Endodermal cell (in vitro differentiated cells): ENCODE measurements at regions not wholly inside any gene's neighbourhood (a gene's known extent, or its start where the extent isn't known, plus 50 kb on each side); places are given as distances from the start of the nearest gene placed in this dataset.

Experiments used
- DNase-seq: peaks from one replicate; pipeline ENCODE4 v3.0.0-alpha.2; 2017
- H3K27ac ChIP-seq: 2 replicates; pipeline ENCODE4 v1.5.1; 2013; ENCODE audit warnings: mild to moderate bottlenecking, low read depth, low read length, moderate library complexity
- H3K27me3 ChIP-seq: 2 replicates; pipeline ENCODE4 v1.6.1; 2013; ENCODE audit warnings: mild to moderate bottlenecking, low read length, moderate library complexity; ENCODE audit not compliant: insufficient read depth, control insufficient read depth, poor library complexity, severe bottlenecking
- H3K36me3 ChIP-seq: 2 replicates; pipeline ENCODE4 v1.7.0; 2013; ENCODE audit warnings: mild to moderate bottlenecking, low read length, moderate library complexity; ENCODE audit not compliant: control insufficient read depth, insufficient read depth
- H3K4me1 ChIP-seq: one replicate; pipeline ENCODE4 v1.7.0; 2013; ENCODE audit warnings: low read length; ENCODE audit not compliant: control insufficient read depth, insufficient read depth
- H3K4me3 ChIP-seq: 2 replicates; pipeline ENCODE4 v1.5.1; 2013; ENCODE audit warnings: mild to moderate bottlenecking, low read length, moderate library complexity
- H3K9ac ChIP-seq: 2 replicates; pipeline ENCODE4 v1.6.1; 2013; ENCODE audit warnings: mild to moderate bottlenecking, low read length, moderate library complexity; ENCODE audit not compliant: poor library complexity, severe bottlenecking; ENCODE audit errors: extremely low read depth
- H3K9me3 ChIP-seq: 2 replicates; pipeline ENCODE4 v1.6.1; 2013; ENCODE audit warnings: mild to moderate bottlenecking, low read length, moderate library complexity; ENCODE audit not compliant: control insufficient read depth
- H3K27ac Mint-ChIP-seq: 2 replicates; pipeline ENCODE4 v1.8.0; 2020; ENCODE audit warnings: mixed read lengths
- H3K27me3 Mint-ChIP-seq: 2 replicates; pipeline ENCODE4 v1.8.0; 2021; ENCODE audit warnings: mild to moderate bottlenecking, mixed read lengths; ENCODE audit not compliant: insufficient read depth
- H3K36me3 Mint-ChIP-seq: 2 replicates; pipeline ENCODE4 v1.8.0; 2020; ENCODE audit warnings: low read depth, mixed read lengths
- H3K4me1 Mint-ChIP-seq: 2 replicates; pipeline ENCODE4 v1.8.0; 2020; ENCODE audit warnings: mixed read lengths
- H3K4me3 Mint-ChIP-seq: 2 replicates; pipeline ENCODE4 v1.8.0; 2020; ENCODE audit warnings: mild to moderate bottlenecking, moderate library complexity, mixed read lengths
- H3K9me3 Mint-ChIP-seq: 2 replicates; pipeline ENCODE4 v1.8.0; 2020; ENCODE audit warnings: mild to moderate bottlenecking, mixed read lengths
- CTCF ChIP-seq: fragments of 200-600 bp; sonication (generic); conservative IDR thresholded peaks from 2 replicates; pipeline ENCODE4 v1.5.0; 2021; ENCODE audit warnings: antibody characterized with exemption, mild to moderate bottlenecking
- WGBS, 2 experiments: methylation state at CpG; one replicate each; pipeline versions ENCODE4 v1.1.5 to v1.1.7; 2013; ENCODE audit warnings: missing lambda C conversion rate in 2 of 2, mixed read lengths in 1 of 2; ENCODE audit not compliant: insufficient coverage in 1 of 2, insufficient read length in 1 of 2; 5-methylcytosine and 5-hydroxymethylcytosine counted together

GRCh38 chr15:98174286-98174685, 213.8 kb downstream of the ARRDC4 start:
- DNase-seq: peak; percentile 72
- H3K9ac ChIP-seq: no peak overlapping the region
- H3K9me3 Mint-ChIP-seq: no peaks in the 10 kb centered on the region
- peaks cover 8% of the 10 kb centered on the region for H3K27me3 Mint-ChIP-seq
- H3K27ac Mint-ChIP-seq: no peak overlapping the region
- H3K4me1 ChIP-seq: no peaks in the 10 kb centered on the region
- H3K4me1 Mint-ChIP-seq: peaks cover 9% of the 10 kb centered on the region
- 48 to 59% methylated on average over 3 of the region's 3 CpGs for WGBS, 2 experiments
- no peak overlapping the region for H3K4me3 Mint-ChIP-seq
- no peaks in the 10 kb centered on the region for H3K27me3 ChIP-seq
- H3K36me3 ChIP-seq: no peaks in the 10 kb centered on the region
- H3K9me3 ChIP-seq: no peaks in the 10 kb centered on the region
- no peak overlapping the region for H3K27ac ChIP-seq
- no peaks in the 10 kb centered on the region for H3K36me3 Mint-ChIP-seq
- H3K4me3 ChIP-seq: no peak overlapping the region
- peak; percentile 51 for TF ChIP-seq CTCF

- no peak for TF ChIP-seq CTCF
- no peak for DNase-seq
- Histone ChIP-seq H3K36me3 (no peaks in the 10 kb centered on the region), H3K27me3 (no peaks in the 10 kb centered on the region), H3K9me3 (no peaks in the 10 kb centered on the region), H3K4me1 (no peaks in the 10 kb centered on the region), H3K27ac (no peak overlapping the region), H3K4me3 (no peak overlapping the region), H3K9ac (no peak overlapping the region)
- Mint-ChIP-seq H3K27me3 (peaks cover 12% of the 10 kb centered on the region), H3K4me3 (no peak overlapping the region), H3K27ac (no peak overlapping the region), H3K4me1 (peaks cover 9% of the 10 kb centered on the region), H3K36me3 (no peaks in the 10 kb centered on the region), H3K9me3 (no peaks in the 10 kb centered on the region)
- 93 to 94% methylated on average over 3 of the region's 3 CpGs for WGBS, 2 experiments
These were observed 214.3 kb downstream of the ARRDC4 start for GRCh38 chr15:98174841-98175240.

- Mint-ChIP-seq H3K4me1 (peaks cover 9% of the 10 kb centered on the region), H3K4me3 (no peak overlapping the region), H3K27ac (no peak overlapping the region), H3K27me3 (peaks cover 14% of the 10 kb centered on the region), H3K36me3 (no peaks in the 10 kb centered on the region), H3K9me3 (no peaks in the 10 kb centered on the region)
- peak; percentile 85 for DNase-seq
- no peaks in the 10 kb centered on the region for H3K36me3 ChIP-seq
- H3K9me3 ChIP-seq: no peaks in the 10 kb centered on the region
- no peaks in the 10 kb centered on the region for H3K4me1 ChIP-seq
- no peak overlapping the region for H3K27ac ChIP-seq
- H3K9ac ChIP-seq: no peak overlapping the region
- H3K27me3 ChIP-seq: no peaks in the 10 kb centered on the region
- TF ChIP-seq CTCF: peak; percentile 90
- 17 to 18% methylated on average over 1 to 9 of the region's 9 CpGs for WGBS, 2 experiments
- no peak overlapping the region for H3K4me3 ChIP-seq
These were observed 217.6 kb downstream of the ARRDC4 start for GRCh38 chr15:98177966-98178592.
